ENCODE measurements at regions not wholly inside any gene's neighbourhood (a gene's known extent, or its start where the extent isn't known, plus 50 kb on each side); places are given as distances from the start of the nearest gene placed in this dataset.

- Histone ChIP-seq H3K4me2 (ENCODE audit: insufficient read depth, insufficient read length, low read length) (no peak overlapping the region), H3T11ph (ENCODE audit: low read length) (no peak overlapping the region), H3K27me3 (ENCODE audit: insufficient read depth, low read length) (no peaks in the 10 kb centered on the region), H3K4me1 (ENCODE audit: insufficient read depth, low read length) (peaks cover 8% of the 10 kb centered on the region), H3K4ac (ENCODE audit: low read depth, low read length) (no peak overlapping the region), H3K79me1 (ENCODE audit: insufficient read depth, low read depth, low read length, poor library complexity, severe bottlenecking) (no peaks in the 10 kb centered on the region), H2BK120ac (ENCODE audit: low read depth, low read length, poor library complexity, severe bottlenecking) (no peak overlapping the region), H2AK5ac (ENCODE audit: insufficient read length, low read length) (no peak overlapping the region), H3K9ac (ENCODE audit: extremely low read depth, insufficient read length, low read length) (no peak overlapping the region), H2BK15ac (ENCODE audit: low read depth, low read length) (no peak overlapping the region), H4K8ac (replicated peaks; ENCODE audit: insufficient read length, low read depth, low read length) (no peak overlapping the region), H3K18ac (ENCODE audit: insufficient read length, low read depth, low read length) (no peak overlapping the region), H3K9me3 (ENCODE audit: control insufficient read depth, low read depth, low read length) (no peaks in the 10 kb centered on the region), H4K20me1 (ENCODE audit: control insufficient read depth, insufficient read depth, insufficient read length) (no peaks in the 10 kb centered on the region), H3K14ac (ENCODE audit: insufficient read depth, low read length) (no peak overlapping the region), H2BK12ac (ENCODE audit: insufficient read length, low read depth, low read length) (no peak overlapping the region), H2BK20ac (ENCODE audit: low read depth, low read length, poor library complexity, severe bottlenecking) (no peak overlapping the region), H3K79me2 (ENCODE audit: insufficient read depth, low read length) (no peaks in the 10 kb centered on the region), H4K5ac (ENCODE audit: insufficient read length, low read depth, low read length) (no peak overlapping the region), H4K91ac (ENCODE audit: insufficient read length, low read depth, low read length) (no peak overlapping the region), H2AFZ (ENCODE audit: low read length) (no peak overlapping the region), H3K27ac (ENCODE audit: insufficient read length, low read depth, low read length) (no peak overlapping the region), H3K56ac (ENCODE audit: insufficient read length, low read depth, low read length) (no peak overlapping the region), H3K23ac (ENCODE audit: insufficient read length, low read depth, low read length) (no peak overlapping the region), H3K23me2 (ENCODE audit: insufficient read length, low read depth, low read length, poor library complexity, severe bottlenecking) (no peaks in the 10 kb centered on the region), H2BK5ac (ENCODE audit: insufficient read length, low read length) (no peak overlapping the region)
- no peak for TF ChIP-seq CTCF (conservative IDR thresholded peaks at IDR 0.05)
- peaks cover 52 to 58% of the 10 kb centered on the region in 2 experiments for H3K4me1 Mint-ChIP-seq
- H3K9me3 Mint-ChIP-seq, result peaks cover 0 to 2% of the 10 kb centered on the region in 2 experiments; a peak in 1 of 5 replicates
- H3K4me3 Mint-ChIP-seq, result no peak overlapping the region
- DNase-seq, result no peak
- H3K27me3 Mint-ChIP-seq (ENCODE audit: low read depth), result peaks cover 10% of the 10 kb centered on the region
- no peaks in the 10 kb centered on the region; a peak in 2 of 7 replicates for H3K36me3 Mint-ChIP-seq (ENCODE audit: insufficient read depth in 1 of 3, low read depth in 3 of 3)
- H3K27ac Mint-ChIP-seq, result no peak overlapping the region; a peak in 1 of 7 replicates
Observed at GRCh38 chr2:204277226-204277625, 268.0 kb upstream of the PARD3B start.

Data from H9 (cell line).